Nephron (organoid): ENCODE measurements at regions not wholly inside any gene's neighbourhood (a gene's known extent, or its start where the extent isn't known, plus 50 kb on each side); places are given as distances from the start of the nearest gene placed in this dataset.

Experiments
- H3K27ac Mint-ChIP-seq, 3 experiments: 2 replicates each; pipeline ENCODE4 v1.8.0; 2020; ENCODE audit warnings: mixed read lengths in 3 of 3, mild to moderate bottlenecking in 2 of 3, moderate library complexity in 1 of 3
- H3K27me3 Mint-ChIP-seq: 2 replicates; pipeline ENCODE4 v1.8.0; 2021; ENCODE audit warnings: low read depth, mild to moderate bottlenecking, moderate library complexity, mixed read lengths
- H3K36me3 Mint-ChIP-seq: 2 replicates; pipeline ENCODE4 v1.8.0; 2020; ENCODE audit warnings: low read depth, mixed read lengths
- H3K4me1 Mint-ChIP-seq: 2 replicates; pipeline ENCODE4 v1.8.0; 2020; ENCODE audit warnings: mixed read lengths
- H3K4me3 Mint-ChIP-seq, 3 experiments: 2 replicates each; pipeline ENCODE4 v1.8.0; 2020; ENCODE audit warnings: mild to moderate bottlenecking in 3 of 3, mixed read lengths in 3 of 3, moderate library complexity in 2 of 3
- H3K9me3 Mint-ChIP-seq: 2 replicates; pipeline ENCODE4 v1.8.0; 2020; ENCODE audit warnings: mixed read lengths
- TF ChIP-seq, protein P1 (sequence below), 3 experiments: fragments of 200-600 bp; sonication (generic); IDR thresholded peaks; one replicate each; pipeline ENCODE4 v1.5.0; 2021; ENCODE audit warnings: antibody characterized with exemption in 3 of 3; ENCODE audit not compliant: unreplicated experiment in 3 of 3

DNA sequence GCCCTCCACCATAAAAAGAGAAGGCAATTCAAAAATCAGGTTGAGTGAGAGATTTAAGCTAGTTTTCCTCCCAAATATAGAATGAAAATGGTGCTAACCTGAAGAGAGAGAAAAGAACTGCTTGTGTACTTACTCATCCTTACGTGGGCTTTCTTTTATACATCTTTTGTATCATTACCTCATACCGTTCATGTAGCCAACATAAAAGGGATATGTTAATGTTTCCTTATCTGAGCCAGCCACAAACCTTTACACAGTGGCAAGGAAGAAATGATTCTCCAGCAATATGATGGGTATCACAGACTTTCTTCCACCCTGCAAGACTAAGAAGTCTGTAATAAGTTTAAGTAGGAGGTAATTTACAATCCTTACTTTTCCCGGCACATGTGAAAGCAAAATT, 600.8 kb upstream of the ZNF385D start:
- Mint-ChIP-seq H3K27me3 (no peaks in the 10 kb centered on the region), H3K4me3 (no peak overlapping the region), H3K36me3 (no peaks in the 10 kb centered on the region), H3K9me3 (no peaks in the 10 kb centered on the region), H3K27ac (no peak overlapping the region), H3K4me1 (peaks cover 9% of the 10 kb centered on the region)
- TF ChIP-seq, protein P1, sequence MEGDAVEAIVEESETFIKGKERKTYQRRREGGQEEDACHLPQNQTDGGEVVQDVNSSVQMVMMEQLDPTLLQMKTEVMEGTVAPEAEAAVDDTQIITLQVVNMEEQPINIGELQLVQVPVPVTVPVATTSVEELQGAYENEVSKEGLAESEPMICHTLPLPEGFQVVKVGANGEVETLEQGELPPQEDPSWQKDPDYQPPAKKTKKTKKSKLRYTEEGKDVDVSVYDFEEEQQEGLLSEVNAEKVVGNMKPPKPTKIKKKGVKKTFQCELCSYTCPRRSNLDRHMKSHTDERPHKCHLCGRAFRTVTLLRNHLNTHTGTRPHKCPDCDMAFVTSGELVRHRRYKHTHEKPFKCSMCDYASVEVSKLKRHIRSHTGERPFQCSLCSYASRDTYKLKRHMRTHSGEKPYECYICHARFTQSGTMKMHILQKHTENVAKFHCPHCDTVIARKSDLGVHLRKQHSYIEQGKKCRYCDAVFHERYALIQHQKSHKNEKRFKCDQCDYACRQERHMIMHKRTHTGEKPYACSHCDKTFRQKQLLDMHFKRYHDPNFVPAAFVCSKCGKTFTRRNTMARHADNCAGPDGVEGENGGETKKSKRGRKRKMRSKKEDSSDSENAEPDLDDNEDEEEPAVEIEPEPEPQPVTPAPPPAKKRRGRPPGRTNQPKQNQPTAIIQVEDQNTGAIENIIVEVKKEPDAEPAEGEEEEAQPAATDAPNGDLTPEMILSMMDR (IDR thresholded peaks at IDR 0.05; ENCODE audit: unreplicated experiment in 3 of 3), result no peak

DNA sequence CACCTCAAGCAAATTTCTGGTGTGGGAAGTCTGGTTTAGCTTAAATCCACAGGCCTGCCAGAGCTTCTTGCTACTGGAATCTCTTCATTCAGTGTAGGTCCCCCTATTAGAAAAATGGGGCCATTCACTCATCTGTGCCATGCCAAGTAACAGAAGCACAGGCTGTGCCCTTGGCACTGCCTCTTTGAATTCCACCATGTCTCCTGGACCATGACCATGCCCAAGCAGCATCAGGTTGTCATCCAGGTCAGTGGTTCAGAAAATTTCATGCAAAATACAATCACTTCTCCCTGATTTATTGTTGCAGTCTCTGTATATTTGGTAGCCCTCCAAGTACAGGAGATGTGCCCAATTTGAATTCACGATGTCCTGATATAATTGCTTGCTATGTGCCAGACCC, 602.1 kb upstream of the ZNF385D start:
- Mint-ChIP-seq H3K4me1 (peaks cover 9% of the 10 kb centered on the region), H3K27me3 (no peaks in the 10 kb centered on the region), H3K36me3 (no peaks in the 10 kb centered on the region), H3K27ac (no peak overlapping the region), H3K4me3 (no peak overlapping the region), H3K9me3 (no peaks in the 10 kb centered on the region)
- TF ChIP-seq, protein P1 (IDR thresholded peaks at IDR 0.05; ENCODE audit: unreplicated experiment in 3 of 3), result no peak

DNA sequence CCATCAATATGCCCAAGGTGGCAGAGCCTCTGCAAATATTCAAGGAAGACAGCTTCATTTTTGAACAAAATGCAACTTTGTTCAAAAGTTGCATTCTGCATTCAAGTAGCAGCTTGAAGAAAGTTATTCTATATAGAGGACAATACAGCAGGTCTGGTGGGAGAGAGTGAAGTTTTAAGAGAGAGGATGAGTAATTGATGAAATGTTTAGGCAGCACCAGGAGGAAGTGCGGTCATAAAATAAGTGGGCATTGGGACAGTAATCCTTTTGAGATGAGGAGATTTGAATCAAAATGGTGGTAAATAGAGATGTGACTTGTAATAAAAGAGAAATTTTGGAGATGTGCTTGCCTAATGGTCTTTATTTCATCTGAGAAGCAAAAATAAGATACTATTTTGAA, 607.3 kb upstream of the ZNF385D start:
- TF ChIP-seq, protein P1 (IDR thresholded peaks at IDR 0.05; ENCODE audit: unreplicated experiment in 3 of 3), result no peak
- Mint-ChIP-seq H3K9me3 (no peaks in the 10 kb centered on the region), H3K36me3 (no peaks in the 10 kb centered on the region), H3K4me1 (no peaks in the 10 kb centered on the region), H3K4me3 (no peak overlapping the region), H3K27me3 (no peaks in the 10 kb centered on the region), H3K27ac (no peak overlapping the region)

DNA sequence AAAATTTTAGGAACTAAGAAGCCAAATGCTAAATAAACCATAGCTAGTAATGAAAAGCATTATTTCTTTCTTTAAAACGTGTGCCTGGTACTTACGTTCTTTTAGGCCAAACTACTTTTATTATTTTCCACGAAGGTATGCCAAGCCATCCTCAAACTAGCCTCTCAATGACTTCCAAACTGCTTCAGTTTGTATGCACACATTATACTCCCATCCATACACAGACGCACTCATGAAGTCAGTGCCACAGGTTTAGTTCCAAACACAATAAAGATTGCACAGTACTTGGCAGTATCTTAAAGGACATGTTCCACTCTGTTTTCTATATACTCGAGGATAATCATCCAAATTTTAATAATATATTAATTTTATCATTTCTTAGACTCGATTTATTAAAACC, 609.2 kb upstream of the ZNF385D start:
- H3K9me3 Mint-ChIP-seq, result no peaks in the 10 kb centered on the region
- TF ChIP-seq, protein P1 (IDR thresholded peaks at IDR 0.05; ENCODE audit: unreplicated experiment in 3 of 3), result no peak
- no peak overlapping the region for H3K4me3 Mint-ChIP-seq
- H3K27me3 Mint-ChIP-seq, result peaks cover 5% of the 10 kb centered on the region
- H3K27ac Mint-ChIP-seq, result no peak overlapping the region
- no peaks in the 10 kb centered on the region for H3K4me1 Mint-ChIP-seq
- no peaks in the 10 kb centered on the region for H3K36me3 Mint-ChIP-seq

DNA sequence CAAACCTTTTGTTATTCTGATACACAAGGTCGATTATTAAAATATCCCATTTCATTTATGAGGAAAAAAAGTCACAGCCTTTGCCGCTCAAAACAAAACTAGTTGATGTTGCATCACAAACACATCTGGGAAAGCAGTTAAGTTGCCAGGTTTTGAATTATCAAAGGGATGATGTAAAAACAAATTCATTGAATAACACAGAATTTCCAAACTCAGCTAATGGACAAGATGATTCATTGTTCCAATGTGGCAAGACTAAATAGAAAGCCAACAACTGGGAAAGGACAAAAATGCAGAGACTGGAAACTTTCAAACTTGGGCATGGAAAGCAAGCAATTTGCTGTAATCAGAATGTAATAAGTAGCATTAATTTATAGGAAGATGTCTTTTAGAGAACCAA, 610.0 kb upstream of the ZNF385D start:
- Mint-ChIP-seq H3K27ac (no peak overlapping the region), H3K9me3 (no peaks in the 10 kb centered on the region)
- TF ChIP-seq, protein P1 (IDR thresholded peaks at IDR 0.05; ENCODE audit: unreplicated experiment in 3 of 3), result no peak

DNA sequence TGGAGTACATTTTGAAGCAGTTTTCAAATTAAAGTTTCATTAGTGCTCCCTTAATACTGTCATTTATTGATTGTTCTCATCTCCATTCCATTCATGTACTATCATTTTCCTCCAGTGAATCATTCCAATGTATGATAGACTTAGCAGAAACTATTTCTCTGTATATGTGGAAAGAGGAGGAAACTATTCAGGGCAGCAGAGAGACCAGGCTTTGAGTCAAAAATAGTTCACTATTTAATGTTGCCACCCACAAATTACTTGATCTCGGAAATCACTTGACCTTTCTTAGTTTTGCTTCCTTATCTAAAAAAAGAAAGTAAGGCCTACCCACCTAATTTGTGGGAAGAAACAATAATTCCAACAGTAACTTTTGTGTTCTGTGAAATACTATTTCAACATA, 610.5 kb upstream of the ZNF385D start:
- Mint-ChIP-seq H3K4me3 (no peak overlapping the region), H3K27me3 (peaks cover 5% of the 10 kb centered on the region)
- TF ChIP-seq, protein P1 (IDR thresholded peaks at IDR 0.05; ENCODE audit: unreplicated experiment in 3 of 3), result no peak

More for the DNA sequence above, 610.0 kb upstream of the ZNF385D start:
- H3K36me3 Mint-ChIP-seq, result no peaks in the 10 kb centered on the region
- peaks cover 5% of the 10 kb centered on the region for H3K27me3 Mint-ChIP-seq
- no peaks in the 10 kb centered on the region for H3K4me1 Mint-ChIP-seq
- H3K4me3 Mint-ChIP-seq, result no peak overlapping the region

More for the DNA sequence above, 610.5 kb upstream of the ZNF385D start:
- Mint-ChIP-seq H3K4me1 (no peaks in the 10 kb centered on the region), H3K9me3 (peaks cover under 1% of the 10 kb centered on the region), H3K36me3 (no peaks in the 10 kb centered on the region), H3K27ac (no peak overlapping the region)
